ACC112 (cell line): ENCODE measurements at regions not wholly inside any gene's neighbourhood (a gene's known extent, or its start where the extent isn't known, plus 50 kb on each side); places are given as distances from the start of the nearest gene placed in this dataset.

Source experiments
- H2AFZ ChIP-seq: fragments of 200-600 bp; sonication (generic); one replicate; pipeline ENCODE4 v1.6.0; 2017; ENCODE audit warnings: antibody characterized with exemption, low read length; ENCODE audit not compliant: unreplicated experiment
- H3K27ac ChIP-seq: fragments of 200-600 bp; sonication (generic); 2 replicates; pipeline ENCODE4 v1.5.1; 2014; ENCODE audit warnings: low read depth, mild to moderate bottlenecking, antibody characterized with exemption, low read length, moderate library complexity
- H3K27me3 ChIP-seq: fragments of 200-600 bp; sonication (generic); 2 replicates; pipeline ENCODE4 v1.6.1; 2014; ENCODE audit warnings: mild to moderate bottlenecking, antibody characterized with exemption, low read length, moderate library complexity, mixed read lengths; ENCODE audit not compliant: insufficient read depth
- H3K36me3 ChIP-seq: fragments of 200-600 bp; sonication (generic); 2 replicates; pipeline ENCODE4 v1.6.1; 2016; ENCODE audit warnings: mild to moderate bottlenecking, antibody characterized with exemption, low read length, moderate library complexity, mixed read lengths; ENCODE audit not compliant: insufficient read depth
- H3K4me1 ChIP-seq: fragments of 200-600 bp; sonication (generic); one replicate; pipeline ENCODE4 v1.6.1; 2016; ENCODE audit warnings: low read length, mixed read lengths; ENCODE audit not compliant: insufficient read depth, unreplicated experiment, control insufficient read depth
- H3K4me3 ChIP-seq: fragments of 200-600 bp; sonication (generic); 2 replicates; pipeline ENCODE4 v1.5.1; 2014; ENCODE audit warnings: mild to moderate bottlenecking, low read depth, low read length
- H3K79me2 ChIP-seq: fragments of 200-600 bp; sonication (generic); one replicate; pipeline ENCODE4 v1.6.0; 2016; ENCODE audit warnings: low read length; ENCODE audit not compliant: control insufficient read depth, unreplicated experiment, insufficient read depth

- no peaks in the 10 kb centered on the region for H3K36me3 ChIP-seq
- H2AFZ ChIP-seq, result no peak overlapping the region
- H3K27me3 ChIP-seq, result no peaks in the 10 kb centered on the region
- no peaks in the 10 kb centered on the region for H3K79me2 ChIP-seq
- no peak overlapping the region for H3K27ac ChIP-seq
- H3K4me3 ChIP-seq, result no peak overlapping the region
- no peaks in the 10 kb centered on the region for H3K4me1 ChIP-seq
Observed at GRCh38 chr4:28723371-28723770, 1862.7 kb downstream of the STIM2 start.

- Histone ChIP-seq H3K36me3 (no peaks in the 10 kb centered on the region), H3K27ac (no peak overlapping the region), H3K4me1 (no peaks in the 10 kb centered on the region), H3K27me3 (no peaks in the 10 kb centered on the region), H3K4me3 (no peak overlapping the region), H3K79me2 (no peaks in the 10 kb centered on the region), H2AFZ (no peak overlapping the region)
Observed at GRCh38 chr4:28724239-28724638, 1863.6 kb downstream of the STIM2 start.

- no peaks in the 10 kb centered on the region for H3K27me3 ChIP-seq
- H3K27ac ChIP-seq, result no peak overlapping the region
- no peak overlapping the region for H3K4me3 ChIP-seq
- H3K36me3 ChIP-seq, result no peaks in the 10 kb centered on the region
- H3K4me1 ChIP-seq, result no peaks in the 10 kb centered on the region
- no peaks in the 10 kb centered on the region for H3K79me2 ChIP-seq
- no peak overlapping the region for H2AFZ ChIP-seq
Observed at GRCh38 chr4:28730304-28730703, 1869.7 kb downstream of the STIM2 start.

- Histone ChIP-seq H3K36me3 (no peaks in the 10 kb centered on the region), H2AFZ (no peak overlapping the region), H3K27ac (no peak overlapping the region), H3K27me3 (no peaks in the 10 kb centered on the region), H3K4me3 (no peak overlapping the region), H3K79me2 (no peaks in the 10 kb centered on the region), H3K4me1 (no peaks in the 10 kb centered on the region)
Observed at GRCh38 chr4:28744066-28744465, 1883.4 kb downstream of the STIM2 start.

GRCh38 chr4:28754376-28754775, 1893.7 kb downstream of the STIM2 start:
- no peaks in the 10 kb centered on the region for H3K4me1 ChIP-seq
- no peaks in the 10 kb centered on the region for H3K27me3 ChIP-seq
- no peak overlapping the region for H3K4me3 ChIP-seq

GRCh38 chr4:28755081-28755480, 1894.4 kb downstream of the STIM2 start:
- H3K27me3 ChIP-seq, result no peaks in the 10 kb centered on the region
- no peaks in the 10 kb centered on the region for H3K79me2 ChIP-seq
- H3K36me3 ChIP-seq, result no peaks in the 10 kb centered on the region
- H3K4me3 ChIP-seq, result no peak overlapping the region
- H2AFZ ChIP-seq, result no peak overlapping the region
- H3K27ac ChIP-seq, result no peak overlapping the region
- H3K4me1 ChIP-seq, result no peaks in the 10 kb centered on the region

More at GRCh38 chr4:28754376-28754775, 1893.7 kb downstream of the STIM2 start:
- Histone ChIP-seq H3K36me3 (no peaks in the 10 kb centered on the region), H3K79me2 (no peaks in the 10 kb centered on the region), H2AFZ (peak overlapping the region; percentile 20), H3K27ac (no peak overlapping the region)

- Histone ChIP-seq H2AFZ (no peak overlapping the region), H3K27me3 (no peaks in the 10 kb centered on the region), H3K4me3 (no peak overlapping the region), H3K36me3 (no peaks in the 10 kb centered on the region), H3K79me2 (no peaks in the 10 kb centered on the region), H3K27ac (no peak overlapping the region), H3K4me1 (no peaks in the 10 kb centered on the region)
Observed at GRCh38 chr4:28759064-28759463, 1898.4 kb downstream of the STIM2 start.

GRCh38 chr4:28760003-28760402, 1899.4 kb downstream of the STIM2 start:
- H3K79me2 ChIP-seq, result no peaks in the 10 kb centered on the region

GRCh38 chr4:28772066-28772465, 1911.4 kb downstream of the STIM2 start:
- H3K27me3 ChIP-seq, result no peaks in the 10 kb centered on the region
- peaks cover 16% of the 10 kb centered on the region for H3K4me1 ChIP-seq
- H3K79me2 ChIP-seq, result no peaks in the 10 kb centered on the region
- H3K36me3 ChIP-seq, result no peaks in the 10 kb centered on the region
- H3K27ac ChIP-seq, result peak overlapping the region; percentile 57
- H2AFZ ChIP-seq, result peak overlapping the region; percentile 45
- H3K4me3 ChIP-seq, result no peak overlapping the region; the same call in 1 of the 2 replicates

More at GRCh38 chr4:28760003-28760402, 1899.4 kb downstream of the STIM2 start:
- Histone ChIP-seq H3K27ac (no peak overlapping the region), H3K36me3 (no peaks in the 10 kb centered on the region), H3K4me1 (no peaks in the 10 kb centered on the region), H2AFZ (no peak overlapping the region), H3K27me3 (no peaks in the 10 kb centered on the region), H3K4me3 (no peak overlapping the region)

GRCh38 chr4:28772788-28773187, 1912.1 kb downstream of the STIM2 start:
- Histone ChIP-seq H2AFZ (peak overlapping the region; percentile 45), H3K4me1 (peaks cover 16% of the 10 kb centered on the region), H3K4me3 (no peak overlapping the region), H3K36me3 (no peaks in the 10 kb centered on the region), H3K27ac (no peak overlapping the region), H3K27me3 (no peaks in the 10 kb centered on the region), H3K79me2 (no peaks in the 10 kb centered on the region)

- H3K4me3 ChIP-seq, result no peak overlapping the region
- H3K79me2 ChIP-seq, result no peaks in the 10 kb centered on the region
- no peak overlapping the region for H3K27ac ChIP-seq
- no peaks in the 10 kb centered on the region for H3K27me3 ChIP-seq
- H3K36me3 ChIP-seq, result no peaks in the 10 kb centered on the region
- no peak overlapping the region for H2AFZ ChIP-seq
- H3K4me1 ChIP-seq, result peaks cover 16% of the 10 kb centered on the region
Observed at GRCh38 chr4:28774344-28774743, 1913.7 kb downstream of the STIM2 start.
